C1 segment of cervical spinal cord (tissue), 14 donors: ENCODE measurements at regions not wholly inside any gene's neighbourhood (a gene's known extent, or its start where the extent isn't known, plus 50 kb on each side); places are given as distances from the start of the nearest gene placed in this dataset.
"Not testable (repeated sequence)": the region's sequence is repeated elsewhere in the genome, so short reads cannot be mapped to it uniquely, and the experiment has no call there.

Source experiments
- DNase-seq, 14 donors: peaks; one replicate each; lab custom pipeline; 2025; lab: John Stamatoyannopoulos, UW

DNA sequence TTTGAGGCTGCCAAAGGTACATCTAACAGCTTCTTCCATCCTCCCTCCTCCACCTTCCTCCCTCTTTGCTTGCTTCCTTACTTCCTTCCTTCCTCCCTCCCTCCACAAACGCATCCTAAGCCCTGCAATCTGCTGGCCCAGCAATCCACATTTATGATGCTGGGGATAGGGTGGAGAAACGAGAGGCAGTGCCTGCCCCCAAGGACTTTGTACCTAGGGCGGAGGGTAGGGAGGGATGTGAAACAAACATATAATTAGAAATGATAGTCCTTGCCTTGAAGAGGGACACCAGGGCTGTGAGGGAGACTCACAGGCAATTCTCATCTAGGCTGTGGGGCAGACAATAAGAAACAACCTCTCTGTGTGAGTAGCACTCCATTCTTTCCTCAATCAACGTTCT, 188.3 kb downstream of the ANKRD30B start:
- DNase-seq: no peak

- DNase-seq: no peak
Measured at GRCh38 chr18:14937271-14937670, 189.3 kb downstream of the ANKRD30B start.

GRCh38 chr18:14939141-14939540, 191.2 kb downstream of the ANKRD30B start:
- no peak for DNase-seq

DNA sequence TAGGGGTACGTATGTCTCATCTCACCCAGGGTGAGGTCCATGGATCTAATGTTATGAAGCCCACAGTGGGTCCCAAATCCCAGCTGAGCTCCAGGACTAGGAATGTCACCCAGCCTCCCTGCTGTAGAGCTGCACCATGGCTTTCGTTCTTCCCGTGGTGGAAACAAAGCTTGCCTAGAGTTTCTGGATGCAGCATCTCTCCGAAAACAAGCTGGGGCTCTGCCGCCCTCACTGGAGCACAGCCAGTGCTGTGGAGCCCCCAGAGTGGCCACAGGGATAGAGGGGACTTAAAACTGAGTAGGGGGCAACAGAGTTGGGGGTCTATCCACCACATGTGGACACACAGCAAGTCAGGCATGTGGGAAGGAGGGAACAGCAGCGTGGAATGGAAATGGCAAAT, 192.1 kb downstream of the ANKRD30B start:
- DNase-seq: not testable (repeated sequence)

DNA sequence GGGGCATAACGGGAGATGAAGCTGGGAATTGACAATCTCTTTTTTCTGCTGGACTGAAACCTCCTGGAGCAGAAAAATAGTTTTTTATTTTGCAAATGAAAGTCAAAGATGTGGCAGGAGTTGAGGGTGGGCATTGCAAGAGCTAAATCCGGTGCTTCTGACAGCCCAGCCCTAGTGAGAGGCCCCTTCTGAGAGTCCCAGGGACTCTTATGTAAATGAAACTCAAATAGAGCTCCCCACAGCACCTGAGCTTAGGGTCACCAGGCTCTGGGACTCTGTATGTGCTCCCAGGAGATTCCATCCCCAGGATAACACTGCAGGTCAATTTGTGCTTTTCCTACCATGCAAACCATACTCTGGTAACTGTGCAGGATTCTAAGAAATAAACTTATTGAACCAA, 192.8 kb downstream of the ANKRD30B start:
- DNase-seq: no peak

DNA sequence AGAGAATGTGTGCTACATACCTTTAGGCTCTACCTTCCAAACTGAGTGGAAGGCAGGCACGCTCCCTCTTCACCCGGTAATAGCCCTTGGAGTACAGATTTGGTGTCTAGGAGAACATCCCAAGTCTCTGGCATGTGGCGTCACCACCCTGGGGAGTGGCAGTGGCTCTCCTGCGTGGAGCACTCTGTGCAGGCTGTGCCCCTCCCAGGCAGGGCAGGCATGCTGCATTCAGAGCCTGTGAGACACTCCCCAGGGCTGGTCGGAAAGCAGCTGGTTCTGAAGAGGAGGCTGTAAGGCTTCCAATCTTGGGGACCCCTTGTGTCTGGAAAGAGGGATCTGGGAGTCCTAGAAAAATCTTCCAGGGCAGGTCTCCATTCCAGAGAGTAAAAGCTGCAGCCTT, 193.3 kb downstream of the ANKRD30B start:
- DNase-seq: no peak

DNA sequence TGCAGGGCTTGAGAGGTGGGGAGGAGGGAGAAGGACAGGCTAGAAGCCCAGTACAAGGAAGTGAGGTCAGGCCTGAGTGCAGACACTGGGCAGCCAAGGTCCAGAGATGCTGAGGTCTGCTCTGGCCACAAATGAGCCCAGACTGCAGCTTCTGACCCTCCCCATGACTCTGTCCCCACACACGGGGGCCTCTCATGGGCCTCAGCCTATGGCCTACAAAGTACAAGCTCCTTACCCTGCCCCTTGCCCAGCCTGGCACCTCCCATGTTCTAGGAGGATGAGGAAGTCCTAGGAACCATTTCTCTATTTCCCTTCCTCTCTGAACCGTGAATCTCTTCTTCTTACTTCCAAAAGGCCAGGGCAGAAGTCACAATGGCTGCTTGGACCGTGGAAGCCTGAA, 193.8 kb downstream of the ANKRD30B start:
- DNase-seq: no peak

DNA sequence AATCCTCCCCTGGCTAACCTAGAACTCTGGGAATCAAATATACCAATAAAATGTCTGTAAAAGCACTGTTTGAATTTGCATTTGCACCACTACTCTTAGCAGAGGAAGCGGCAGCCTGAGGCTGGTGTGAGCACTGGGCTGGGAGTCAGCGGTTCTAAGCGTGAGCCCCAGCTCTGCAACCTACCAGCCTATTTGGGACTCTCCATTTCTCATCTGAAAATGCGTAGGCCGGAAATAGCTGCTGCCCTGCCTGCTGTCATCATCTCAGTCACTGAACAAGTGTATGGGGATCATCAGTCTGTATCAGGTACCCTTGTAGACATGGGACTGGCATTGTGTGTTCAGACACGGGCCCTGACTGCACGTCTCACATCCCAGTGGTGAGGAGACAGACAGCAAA, 194.3 kb downstream of the ANKRD30B start:
- DNase-seq: no peak

- DNase-seq: no peak
Measured at GRCh38 chr18:14943486-14943885, 195.5 kb downstream of the ANKRD30B start.

DNA sequence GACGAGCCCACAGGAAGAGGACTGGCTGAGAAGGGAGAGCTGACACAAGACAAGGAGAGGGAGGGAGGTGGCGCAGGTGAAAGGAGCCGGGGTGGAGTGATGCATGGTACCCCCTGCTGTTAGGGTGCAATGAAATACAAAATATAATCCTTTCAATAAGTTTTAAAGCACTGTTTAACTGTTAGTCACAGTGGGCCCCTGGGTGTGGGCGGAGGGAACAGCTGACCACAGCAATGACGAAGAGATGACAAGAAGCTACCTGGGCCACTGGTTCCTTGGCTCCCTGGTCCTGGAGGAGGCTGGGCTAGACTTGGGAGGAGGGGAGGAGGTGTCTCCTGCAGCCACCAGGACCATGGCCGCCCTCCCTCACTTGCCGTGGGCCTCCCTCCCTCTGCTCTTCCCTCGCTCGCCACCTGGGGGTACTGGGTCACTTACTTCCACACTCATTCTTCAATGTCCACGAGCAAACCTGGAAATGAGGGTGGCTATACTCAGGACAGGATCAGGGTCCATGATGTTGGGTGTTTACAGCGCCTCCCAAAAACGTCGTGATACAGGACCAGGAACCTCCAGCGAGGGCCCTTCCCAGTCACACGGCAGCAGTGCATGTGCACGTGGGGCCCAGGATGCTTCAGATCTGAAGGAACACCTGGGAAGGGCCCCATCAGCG, 196.1 kb downstream of the ANKRD30B start:
- no peak for DNase-seq

DNA sequence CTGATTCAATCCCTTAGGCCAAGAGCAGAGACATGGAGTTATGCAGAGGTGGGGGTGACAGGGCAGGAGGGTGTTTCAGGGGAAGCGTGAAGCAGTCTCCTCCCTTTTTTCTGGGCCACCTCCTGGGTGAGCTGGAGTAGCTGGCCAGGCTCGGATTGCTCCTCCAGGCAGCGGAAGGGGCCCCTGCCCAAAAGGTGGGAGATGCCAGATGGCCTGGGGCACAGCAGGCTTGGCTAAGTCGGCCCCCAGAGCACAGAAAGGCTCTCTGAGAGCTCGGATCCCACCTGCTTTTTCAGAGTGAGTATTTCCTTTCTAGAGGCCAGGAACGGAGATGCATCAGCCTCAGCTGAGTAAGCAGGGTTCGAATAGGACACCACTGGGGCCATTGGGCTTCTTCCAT, 196.9 kb downstream of the ANKRD30B start:
- DNase-seq: no peak

DNA sequence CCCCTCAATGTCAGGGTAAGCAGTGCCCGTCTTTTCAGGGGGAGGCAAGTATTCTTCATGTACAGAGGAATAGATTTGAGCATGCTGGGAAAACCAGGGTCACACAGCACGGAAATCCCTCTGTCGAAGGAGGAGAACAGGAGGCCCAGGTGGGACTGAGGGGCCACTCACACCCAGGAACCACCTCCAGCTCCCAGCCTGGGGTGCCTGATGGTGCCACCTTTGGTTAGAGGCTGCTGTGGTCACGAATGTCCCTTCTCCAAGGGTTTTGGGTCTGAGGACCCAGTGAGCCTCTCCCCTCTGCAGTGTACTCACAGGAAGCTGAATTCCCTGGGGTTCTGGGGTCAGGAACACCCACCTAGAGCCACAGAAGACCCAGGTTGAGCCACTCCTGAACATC, 197.3 kb downstream of the ANKRD30B start:
- no peak for DNase-seq

- DNase-seq: no peak
Measured at GRCh38 chr18:14945984-14946383, 198.0 kb downstream of the ANKRD30B start.

DNA sequence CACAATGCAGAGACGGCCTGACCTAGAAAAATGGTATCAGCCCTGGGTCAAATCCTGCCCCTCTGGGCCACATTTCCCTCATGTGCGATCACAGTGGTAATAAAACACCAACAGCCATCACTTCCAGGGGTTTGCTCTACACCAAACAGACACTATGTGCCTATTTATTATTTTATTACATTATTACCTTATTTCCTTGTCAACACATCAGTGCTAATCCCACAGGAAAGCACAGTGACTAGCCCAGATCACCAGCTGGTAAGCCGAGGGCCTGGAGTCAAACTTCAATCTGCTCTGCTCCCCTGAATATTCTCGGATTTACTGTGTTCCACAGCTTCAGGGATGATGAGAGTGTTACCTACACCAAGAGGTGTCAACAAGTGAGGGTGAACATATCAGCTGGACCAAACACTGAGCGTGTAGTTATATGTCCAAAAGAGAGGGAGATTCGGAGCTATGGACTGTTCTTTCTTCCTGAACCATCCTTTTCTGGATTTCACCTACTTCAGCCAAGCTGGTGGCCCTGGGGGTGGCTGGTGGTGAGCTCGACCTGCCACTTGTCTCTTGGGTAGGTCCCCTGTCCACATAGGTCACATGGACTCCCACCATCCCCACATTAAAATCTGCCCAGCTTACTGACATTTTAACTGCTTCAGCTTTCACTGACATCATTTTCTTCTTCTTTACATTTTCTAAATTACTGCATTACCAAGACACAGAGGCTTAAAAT, 198.9 kb downstream of the ANKRD30B start:
- DNase-seq: not testable (repeated sequence)

- no peak for DNase-seq
Measured at GRCh38 chr18:14947482-14948162, 199.7 kb downstream of the ANKRD30B start.

GRCh38 chr18:14948163-14948540, 200.2 kb downstream of the ANKRD30B start:
- no peak for DNase-seq

DNA sequence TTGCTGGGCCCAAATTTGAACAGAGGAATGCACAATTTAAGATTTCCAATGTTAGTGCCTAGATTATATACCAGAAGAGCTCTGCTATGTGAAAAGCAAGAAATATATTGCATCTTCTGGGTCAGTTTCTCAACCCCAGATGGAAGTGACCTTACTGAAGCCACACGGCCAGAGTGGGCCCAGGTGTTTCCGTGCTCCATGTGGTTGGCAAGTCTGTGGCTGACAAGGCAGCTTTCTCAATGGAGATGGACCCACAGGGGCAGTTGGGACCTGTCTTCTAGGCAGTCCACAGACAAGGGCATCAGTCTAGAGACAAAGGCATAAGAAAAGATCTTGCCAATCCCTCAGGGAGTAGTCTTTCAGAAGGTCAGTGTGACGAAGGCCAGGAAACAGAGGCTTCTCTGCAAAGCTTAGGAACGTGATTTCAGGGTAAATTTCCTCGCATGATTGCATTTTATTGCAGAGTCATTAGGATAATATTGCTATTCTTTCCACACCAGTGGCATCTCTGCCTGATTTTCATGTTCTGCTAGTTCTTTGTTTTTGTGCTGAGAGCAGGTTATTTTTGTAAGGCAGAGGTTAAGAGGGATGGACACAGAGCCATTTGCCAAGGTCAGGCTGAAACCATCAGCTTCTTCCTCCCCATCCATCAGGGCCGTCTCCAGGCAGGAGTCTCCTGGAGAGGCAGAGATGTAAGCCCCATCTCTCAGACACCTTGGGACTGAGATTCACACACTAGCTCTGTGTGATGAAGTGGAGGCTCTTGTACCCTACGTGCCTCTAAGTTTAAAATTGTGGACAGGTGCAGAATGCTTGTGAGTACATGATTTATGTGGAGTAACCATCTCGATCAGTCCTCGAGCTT, 202.1 kb downstream of the ANKRD30B start:
- DNase-seq: no peak

- DNase-seq: not testable (repeated sequence)
Measured at GRCh38 chr18:14952444-14953077, 204.6 kb downstream of the ANKRD30B start.

- no peak for DNase-seq
Measured at GRCh38 chr18:14958701-14959100, 210.7 kb downstream of the ANKRD30B start.

DNA sequence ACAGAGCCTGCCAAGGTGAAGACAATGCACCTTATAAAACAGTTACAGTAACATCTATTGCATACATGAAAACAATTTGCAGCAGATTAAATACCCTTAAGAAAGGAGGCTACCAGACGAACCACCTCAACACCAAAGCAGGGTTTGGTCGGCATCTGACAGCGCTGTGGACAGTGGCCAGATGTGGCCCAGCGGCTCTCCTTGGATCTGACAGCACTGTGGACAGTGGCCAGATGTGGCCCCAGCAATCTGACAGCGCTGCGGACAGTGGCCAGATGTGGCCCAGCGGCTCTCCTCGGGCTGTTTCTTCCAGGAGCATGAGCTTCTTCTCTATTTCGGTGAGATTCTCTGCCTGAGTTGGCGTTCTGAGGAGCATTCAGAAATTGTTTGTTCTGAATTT, 211.6 kb downstream of the ANKRD30B start:
- DNase-seq: no peak

- DNase-seq: no peak
Measured at GRCh38 chr18:14961991-14962390, 214.0 kb downstream of the ANKRD30B start.
